ENCODE measurements at regions not wholly inside any gene's neighbourhood (a gene's known extent, or its start where the extent isn't known, plus 50 kb on each side); places are given as distances from the start of the nearest gene placed in this dataset.
"Not testable (repeated sequence)": the region's sequence is repeated elsewhere in the genome, so short reads cannot be mapped to it uniquely, and the experiment has no call there.

- DNase-seq (ENCODE audit: low read depth), result no peak
- TF ChIP-seq CTCF (IDR thresholded peaks at IDR 0.05; ENCODE audit: control insufficient read depth, extremely low read depth, insufficient read depth), result no peak
- no peak overlapping the region for H3K4me3 ChIP-seq (ENCODE audit: low read depth, low read length)
Observed at GRCh38 chr17:12230481-12231354, 210.0 kb downstream of the MAP2K4 start.

- no peak overlapping the region for H3K4me3 ChIP-seq (ENCODE audit: low read depth, low read length)
- no peak for TF ChIP-seq CTCF (IDR thresholded peaks at IDR 0.05; ENCODE audit: control insufficient read depth, extremely low read depth, insufficient read depth)
Observed at GRCh38 chr17:12231355-12231682, 210.6 kb downstream of the MAP2K4 start.

GRCh38 chr17:12239021-12239420 lies 218.3 kb downstream of the MAP2K4 start:
- H3K4me3 ChIP-seq (ENCODE audit: low read depth, low read length); DNase-seq (ENCODE audit: low read depth): not testable (repeated sequence)

More at GRCh38 chr17:12231355-12231682, 210.6 kb downstream of the MAP2K4 start:
- no peak for DNase-seq (ENCODE audit: low read depth)

GRCh38 chr17:12242345-12242954 lies 221.8 kb downstream of the MAP2K4 start:
- no peak overlapping the region for H3K4me3 ChIP-seq (ENCODE audit: low read depth, low read length)
- DNase-seq (ENCODE audit: low read depth), result peak; percentile 59
- TF ChIP-seq CTCF (IDR thresholded peaks at IDR 0.05; ENCODE audit: control insufficient read depth, extremely low read depth, insufficient read depth), result no peak

GRCh38 chr17:12247761-12248160 lies 227.1 kb downstream of the MAP2K4 start:
- H3K4me3 ChIP-seq (ENCODE audit: low read depth, low read length), result no peak overlapping the region
- DNase-seq (ENCODE audit: low read depth), result no peak
- TF ChIP-seq CTCF (IDR thresholded peaks at IDR 0.05; ENCODE audit: control insufficient read depth, extremely low read depth, insufficient read depth), result no peak

- DNase-seq (ENCODE audit: low read depth), result no peak
- H3K4me3 ChIP-seq (ENCODE audit: low read depth, low read length), result no peak overlapping the region
- TF ChIP-seq CTCF (IDR thresholded peaks at IDR 0.05; ENCODE audit: control insufficient read depth, extremely low read depth, insufficient read depth), result no peak
Observed at GRCh38 chr17:12250973-12251372, 230.3 kb downstream of the MAP2K4 start.

GRCh38 chr17:12252462-12252861 lies 231.8 kb downstream of the MAP2K4 start:
- TF ChIP-seq CTCF (IDR thresholded peaks at IDR 0.05; ENCODE audit: control insufficient read depth, extremely low read depth, insufficient read depth), result no peak
- no peak for DNase-seq (ENCODE audit: low read depth)
- H3K4me3 ChIP-seq (ENCODE audit: low read depth, low read length), result no peak overlapping the region

Data from LNCaP clone FGC (cell line).